ENCODE measurements at regions not wholly inside any gene's neighbourhood (a gene's known extent, or its start where the extent isn't known, plus 50 kb on each side); places are given as distances from the start of the nearest gene placed in this dataset.
"Not testable (repeated sequence)": the region's sequence is repeated elsewhere in the genome, so short reads cannot be mapped to it uniquely, and the experiment has no call there.

GRCh38 chr2:131584380-131584779 lies 56.7 kb downstream of the CCDC74A start:
- no peak for DNase-seq

- no peak for DNase-seq
These were observed 57.3 kb downstream of the CCDC74A start for GRCh38 chr2:131584940-131585339.

- no peak for DNase-seq
These were observed 60.6 kb downstream of the CCDC74A start for GRCh38 chr2:131588152-131588873.

GRCh38 chr2:131589126-131589525 lies 61.4 kb downstream of the CCDC74A start:
- not testable (repeated sequence) for DNase-seq

GRCh38 chr2:131590366-131590765 lies 62.7 kb downstream of the CCDC74A start:
- no peak for DNase-seq

- DNase-seq, result no peak
These were observed 63.2 kb downstream of the CCDC74A start for GRCh38 chr2:131590896-131591295.

GRCh38 chr2:131596561-131596960 lies 68.9 kb downstream of the CCDC74A start:
- DNase-seq, result not testable (repeated sequence)

GRCh38 chr2:131602444-131602843 lies 74.8 kb downstream of the CCDC74A start:
- not testable (repeated sequence) for DNase-seq

GRCh38 chr2:131604652-131605051 lies 77.0 kb downstream of the CCDC74A start:
- not testable (repeated sequence) for DNase-seq

- not testable (repeated sequence) for DNase-seq
These were observed 78.7 kb downstream of the CCDC74A start for GRCh38 chr2:131606366-131606765.

GRCh38 chr2:131607056-131607455 lies 79.4 kb downstream of the CCDC74A start:
- DNase-seq, result not testable (repeated sequence)

GRCh38 chr2:131614539-131614938 lies 86.9 kb downstream of the CCDC74A start:
- DNase-seq, result not testable (repeated sequence)

GRCh38 chr2:131618320-131618719 lies 90.6 kb downstream of the CCDC74A start:
- DNase-seq, result not testable (repeated sequence)

GRCh38 chr2:131622874-131623273 lies 95.2 kb downstream of the CCDC74A start:
- DNase-seq, result not testable (repeated sequence)

GRCh38 chr2:131626011-131626410 lies 98.3 kb downstream of the CCDC74A start:
- not testable (repeated sequence) for DNase-seq

GRCh38 chr2:131626565-131626964 lies 98.9 kb downstream of the CCDC74A start:
- DNase-seq, result not testable (repeated sequence)

- DNase-seq, result not testable (repeated sequence)
These were observed 100.1 kb downstream of the CCDC74A start for GRCh38 chr2:131627777-131628176.

GRCh38 chr2:131631648-131632047 lies 104.0 kb downstream of the CCDC74A start:
- not testable (repeated sequence) for DNase-seq

GRCh38 chr2:131633405-131633804 lies 105.7 kb downstream of the CCDC74A start:
- not testable (repeated sequence) for DNase-seq

- not testable (repeated sequence) for DNase-seq
These were observed 106.4 kb downstream of the CCDC74A start for GRCh38 chr2:131633827-131634695.

GRCh38 chr2:131635611-131636010 lies 107.9 kb downstream of the CCDC74A start:
- no peak for DNase-seq

- DNase-seq, result peak; percentile 10
These were observed 109.1 kb downstream of the CCDC74A start for GRCh38 chr2:131636704-131637308.

GRCh38 chr2:131639001-131639620 lies 111.4 kb downstream of the CCDC74A start:
- DNase-seq, result not testable (repeated sequence)

Measured in NCI-H82 (cell line).